Sigmoid colon (tissue), 6 donors: ENCODE measurements at regions not wholly inside any gene's neighbourhood (a gene's known extent, or its start where the extent isn't known, plus 50 kb on each side); places are given as distances from the start of the nearest gene placed in this dataset.

Source experiments
- DNase-seq: peaks from one replicate; pipeline ENCODE4 v3.0.0-alpha.2; 2019
- H3K27ac ChIP-seq, 4 donors: fragments of 200-600 bp; sonication (generic); one replicate each; pipeline ENCODE4 v1.5.1; 2016 to 2019; ENCODE audit warnings: mild to moderate bottlenecking in 1 of 4
- H3K27me3 ChIP-seq, 3 donors: fragments of 200-600 bp; sonication (generic); one replicate each; pipeline ENCODE4 v1.5.1; 2019; ENCODE audit warnings: mild to moderate bottlenecking in 1 of 3
- H3K36me3 ChIP-seq, 4 donors: fragments of 200-600 bp; sonication (generic); one replicate each; pipeline ENCODE4 v1.5.1; 2016 to 2019
- H3K4me1 ChIP-seq, 4 donors: fragments of 200-600 bp; sonication (generic); one replicate each; pipeline ENCODE4 v1.5.1; 2017 to 2019
- H3K4me3 ChIP-seq, 4 donors: fragments of 200-600 bp; sonication (generic); one replicate each; pipeline ENCODE4 v1.5.1; 2017 to 2019; ENCODE audit warnings: mild to moderate bottlenecking in 2 of 4, moderate library complexity in 1 of 4
- H3K9me3 ChIP-seq, 4 donors: fragments of 200-600 bp in 3 of 4; sonication (generic) in 3 of 4; one replicate each; pipeline versions ENCODE4 v1.5.1 to v1.6.1; 2013 to 2019
- CTCF ChIP-seq, 4 experiments: fragments of 450-650 bp in 3 of 4; fragments of 200-600 bp in 1 of 4; IDR thresholded peaks; one replicate each; pipeline ENCODE4 v1.5.1; 2016 to 2019; ENCODE audit warnings: antibody characterized with exemption in 4 of 4, mild to moderate bottlenecking in 3 of 4, moderate library complexity in 2 of 4
- EP300 ChIP-seq, 4 donors: sonication (generic); formaldehyde crosslinking; IDR thresholded peaks; one replicate each; pipeline ENCODE4 v1.6.1; 2017; ENCODE audit warnings: antibody characterized with exemption in 4 of 4
- POLR2A ChIP-seq, 2 donors: fragments of 450-650 bp; IDR thresholded peaks; one replicate each; pipeline ENCODE4 v1.6.1; 2016; ENCODE audit warnings: antibody characterized with exemption in 2 of 2, mild to moderate bottlenecking in 2 of 2, moderate library complexity in 2 of 2
- POLR2AphosphoS5 ChIP-seq, 4 donors: sonication (generic); formaldehyde crosslinking; IDR thresholded peaks; one replicate each; pipeline ENCODE4 v1.6.1; 2017; ENCODE audit warnings: antibody characterized with exemption in 4 of 4
- WGBS, 2 donors: extraction: QIAGEN DNeasy Blood & Tissue Kit; methylation state at CpG; one replicate each; pipeline ENCODE4 v1.1.7; 2013; 5-methylcytosine and 5-hydroxymethylcytosine counted together
- intact Hi-C: fragments of 100-400 bp; cut with DNase I; formaldehyde crosslinking; loops from one replicate; pipeline ENCODE4 v1.15.1; 2023
- donor health status: healthy with polysubstance abuse.
- donor health status: healthy.

GRCh38 chr7:24341691-24342413 is 57.9 kb downstream of the NPY start:
- H3K36me3 ChIP-seq: no peaks in the 10 kb centered on the region
- no peak overlapping the region for H3K4me3 ChIP-seq
- intact Hi-C loops: no loop called here
- no peaks in the 10 kb centered on the region for H3K9me3 ChIP-seq
- no peaks in the 10 kb centered on the region for H3K27me3 ChIP-seq
- no peak for TF ChIP-seq POLR2AphosphoS5 (IDR thresholded peaks at IDR 0.05)
- no peak for TF ChIP-seq POLR2A (IDR thresholded peaks at IDR 0.05)
- no peak for TF ChIP-seq CTCF (IDR thresholded peaks at IDR 0.05)
- no peak for TF ChIP-seq EP300 (IDR thresholded peaks at IDR 0.05)
- 74 to 83% methylated on average over 3 of the region's 3 CpGs for WGBS, 2 donors
- no peaks in the 10 kb centered on the region for H3K4me1 ChIP-seq
- no peak for DNase-seq
- no peak overlapping the region for H3K27ac ChIP-seq

GRCh38 chr7:24343614-24344013 is 59.6 kb downstream of the NPY start:
- intact Hi-C loops: no loop called here
- 59 to 69% methylated on average over 2 of the region's 2 CpGs for WGBS, 2 donors
- TF ChIP-seq POLR2A (IDR thresholded peaks at IDR 0.05) (no peak), POLR2AphosphoS5 (IDR thresholded peaks at IDR 0.05) (no peak), EP300 (IDR thresholded peaks at IDR 0.05) (no peak), CTCF (IDR thresholded peaks at IDR 0.05) (no peak)
- Histone ChIP-seq H3K36me3 (no peaks in the 10 kb centered on the region), H3K4me3 (no peak overlapping the region), H3K4me1 (no peaks in the 10 kb centered on the region), H3K27ac (no peak overlapping the region), H3K27me3 (no peaks in the 10 kb centered on the region), H3K9me3 (no peaks in the 10 kb centered on the region)
- no peak for DNase-seq

GRCh38 chr7:24346129-24346528 is 62.1 kb downstream of the NPY start:
- Histone ChIP-seq H3K27me3 (no peaks in the 10 kb centered on the region), H3K4me3 (no peak overlapping the region), H3K27ac (no peak overlapping the region), H3K36me3 (no peaks in the 10 kb centered on the region), H3K4me1 (no peaks in the 10 kb centered on the region), H3K9me3 (no peaks in the 10 kb centered on the region)
- intact Hi-C loops: no loop called here
- TF ChIP-seq CTCF (IDR thresholded peaks at IDR 0.05) (no peak), POLR2A (IDR thresholded peaks at IDR 0.05) (no peak), EP300 (IDR thresholded peaks at IDR 0.05) (no peak), POLR2AphosphoS5 (IDR thresholded peaks at IDR 0.05) (no peak)
- WGBS, 2 donors: 42 to 47% methylated on average over 5 of the region's 5 CpGs
- DNase-seq: no peak

- intact Hi-C loops: no loop called here
- DNase-seq: no peak
- TF ChIP-seq EP300 (IDR thresholded peaks at IDR 0.05) (no peak), CTCF (IDR thresholded peaks at IDR 0.05) (no peak), POLR2AphosphoS5 (IDR thresholded peaks at IDR 0.05) (no peak), POLR2A (IDR thresholded peaks at IDR 0.05) (no peak)
Observed at GRCh38 chr7:24346716-24347115, 62.7 kb downstream of the NPY start.

GRCh38 chr7:24349339-24349738 is 65.3 kb downstream of the NPY start:
- no peak overlapping the region for H3K27ac ChIP-seq
- H3K27me3 ChIP-seq: no peaks in the 10 kb centered on the region
- intact Hi-C loops: no loop called here
- H3K9me3 ChIP-seq: no peaks in the 10 kb centered on the region
- TF ChIP-seq POLR2AphosphoS5 (IDR thresholded peaks at IDR 0.05): no peak
- no peak for TF ChIP-seq CTCF (IDR thresholded peaks at IDR 0.05)
- TF ChIP-seq POLR2A (IDR thresholded peaks at IDR 0.05): no peak
- TF ChIP-seq EP300 (IDR thresholded peaks at IDR 0.05): no peak
- no peak for DNase-seq
- H3K36me3 ChIP-seq: no peaks in the 10 kb centered on the region
- no peak overlapping the region for H3K4me3 ChIP-seq
- 64 to 68% methylated on average over 2 of the region's 2 CpGs for WGBS, 2 donors
- no peaks in the 10 kb centered on the region for H3K4me1 ChIP-seq

More at GRCh38 chr7:24346716-24347115, 62.7 kb downstream of the NPY start:
- Histone ChIP-seq H3K4me3 (no peak overlapping the region), H3K4me1 (no peaks in the 10 kb centered on the region), H3K9me3 (no peaks in the 10 kb centered on the region), H3K27me3 (no peaks in the 10 kb centered on the region), H3K27ac (no peak overlapping the region), H3K36me3 (no peaks in the 10 kb centered on the region)
- 91 to 98% methylated on average over 3 of the region's 3 CpGs for whole genome bisulfite sequencing, 2 donors
